ENCODE measurements at regions not wholly inside any gene's neighbourhood (a gene's known extent, or its start where the extent isn't known, plus 50 kb on each side); places are given as distances from the start of the nearest gene placed in this dataset.

GRCh38 chr4:57443787-57444186 lies 333.6 kb upstream of the IGFBP7 start:
- no peak overlapping the region for H3K4me2 ChIP-seq
- H3K9me3 ChIP-seq = no peaks in the 10 kb centered on the region
- no peaks in the 10 kb centered on the region for H3K27me3 ChIP-seq
- H4K20me1 ChIP-seq = no peaks in the 10 kb centered on the region
- no peak overlapping the region for H3K27ac ChIP-seq
- H3K9ac ChIP-seq = no peak overlapping the region
- no peak overlapping the region for H3K4me3 ChIP-seq
- TF ChIP-seq Cebpa-rat (IDR thresholded peaks at IDR 0.05) = no peak
- H3K4me1 ChIP-seq = peaks cover 25% of the 10 kb centered on the region
- H3K36me3 ChIP-seq = no peaks in the 10 kb centered on the region

- Histone ChIP-seq H4K20me1 (no peaks in the 10 kb centered on the region), H3K9ac (no peak overlapping the region), H3K27me3 (no peaks in the 10 kb centered on the region), H3K4me1 (peaks cover 25% of the 10 kb centered on the region), H3K27ac (no peak overlapping the region), H3K9me3 (no peaks in the 10 kb centered on the region), H3K4me2 (no peak overlapping the region), H3K4me3 (no peak overlapping the region), H3K36me3 (no peaks in the 10 kb centered on the region)
- TF ChIP-seq Cebpa-rat (IDR thresholded peaks at IDR 0.05) = no peak
Measured at GRCh38 chr4:57443308-57443707, 333.1 kb upstream of the IGFBP7 start.

GRCh38 chr4:57442831-57443291 lies 332.7 kb upstream of the IGFBP7 start:
- H3K4me2 ChIP-seq = no peak overlapping the region
- no peak overlapping the region for H3K9ac ChIP-seq
- H3K9me3 ChIP-seq = no peaks in the 10 kb centered on the region
- H3K4me1 ChIP-seq = peaks cover 25% of the 10 kb centered on the region
- H3K27ac ChIP-seq = no peak overlapping the region
- no peaks in the 10 kb centered on the region for H3K36me3 ChIP-seq
- TF ChIP-seq Cebpa-rat (IDR thresholded peaks at IDR 0.05) = no peak
- no peaks in the 10 kb centered on the region for H4K20me1 ChIP-seq
- no peak overlapping the region for H3K4me3 ChIP-seq
- H3K27me3 ChIP-seq = no peaks in the 10 kb centered on the region

GRCh38 chr4:57442241-57442640 lies 332.1 kb upstream of the IGFBP7 start:
- H3K4me3 ChIP-seq = no peak overlapping the region
- TF ChIP-seq Cebpa-rat (IDR thresholded peaks at IDR 0.05) = no peak
- H4K20me1 ChIP-seq = no peaks in the 10 kb centered on the region
- no peak overlapping the region for H3K4me2 ChIP-seq
- H3K9ac ChIP-seq = no peak overlapping the region
- no peaks in the 10 kb centered on the region for H3K36me3 ChIP-seq
- no peaks in the 10 kb centered on the region for H3K27me3 ChIP-seq
- no peak overlapping the region for H3K27ac ChIP-seq
- peaks cover 20% of the 10 kb centered on the region for H3K4me1 ChIP-seq
- no peaks in the 10 kb centered on the region for H3K9me3 ChIP-seq

- no peak overlapping the region for H3K27ac ChIP-seq
Measured at GRCh38 chr4:57437649-57438048, 327.5 kb upstream of the IGFBP7 start.

GRCh38 chr4:57435300-57435699 lies 325.1 kb upstream of the IGFBP7 start:
- no peak overlapping the region for H3K9ac ChIP-seq
- H3K36me3 ChIP-seq = no peaks in the 10 kb centered on the region
- no peak for TF ChIP-seq Cebpa-rat (IDR thresholded peaks at IDR 0.05)
- H3K4me3 ChIP-seq = no peak overlapping the region
- H4K20me1 ChIP-seq = no peaks in the 10 kb centered on the region
- no peaks in the 10 kb centered on the region for H3K27me3 ChIP-seq
- H3K27ac ChIP-seq = no peak overlapping the region
- no peaks in the 10 kb centered on the region for H3K9me3 ChIP-seq
- H3K4me1 ChIP-seq = no peaks in the 10 kb centered on the region
- no peak overlapping the region for H3K4me2 ChIP-seq

More at GRCh38 chr4:57437649-57438048, 327.5 kb upstream of the IGFBP7 start:
- H3K4me2 ChIP-seq = no peak overlapping the region
- no peaks in the 10 kb centered on the region for H3K27me3 ChIP-seq
- no peak overlapping the region for H3K9ac ChIP-seq
- TF ChIP-seq Cebpa-rat (IDR thresholded peaks at IDR 0.05) = no peak
- no peak overlapping the region for H3K4me3 ChIP-seq
- no peaks in the 10 kb centered on the region for H3K9me3 ChIP-seq
- no peaks in the 10 kb centered on the region for H3K4me1 ChIP-seq
- no peaks in the 10 kb centered on the region for H3K36me3 ChIP-seq
- no peaks in the 10 kb centered on the region for H4K20me1 ChIP-seq

- no peak overlapping the region for H3K4me3 ChIP-seq
- TF ChIP-seq Cebpa-rat (IDR thresholded peaks at IDR 0.05) = no peak
- H3K4me2 ChIP-seq = no peak overlapping the region
- H3K9me3 ChIP-seq = no peaks in the 10 kb centered on the region
- H3K27ac ChIP-seq = no peak overlapping the region
- no peak overlapping the region for H3K9ac ChIP-seq
- H4K20me1 ChIP-seq = no peaks in the 10 kb centered on the region
- no peaks in the 10 kb centered on the region for H3K4me1 ChIP-seq
- no peaks in the 10 kb centered on the region for H3K36me3 ChIP-seq
- no peaks in the 10 kb centered on the region for H3K27me3 ChIP-seq
Measured at GRCh38 chr4:57430726-57431125, 320.5 kb upstream of the IGFBP7 start.

GRCh38 chr4:57426779-57427395 lies 316.7 kb upstream of the IGFBP7 start:
- Histone ChIP-seq H3K4me1 (no peaks in the 10 kb centered on the region), H3K9me3 (peaks cover 8% of the 10 kb centered on the region), H3K27ac (no peak overlapping the region), H3K9ac (no peak overlapping the region), H4K20me1 (no peaks in the 10 kb centered on the region), H3K36me3 (no peaks in the 10 kb centered on the region), H3K27me3 (no peaks in the 10 kb centered on the region), H3K4me3 (no peak overlapping the region), H3K4me2 (no peak overlapping the region)
- no peak for TF ChIP-seq Cebpa-rat (IDR thresholded peaks at IDR 0.05)

GRCh38 chr4:57425610-57426009 lies 315.4 kb upstream of the IGFBP7 start:
- TF ChIP-seq Cebpa-rat (IDR thresholded peaks at IDR 0.05) = no peak
- Histone ChIP-seq H3K9me3 (peaks cover 10% of the 10 kb centered on the region), H3K4me2 (no peak overlapping the region), H3K27me3 (no peaks in the 10 kb centered on the region), H3K4me3 (no peak overlapping the region), H3K27ac (no peak overlapping the region), H4K20me1 (no peaks in the 10 kb centered on the region), H3K4me1 (no peaks in the 10 kb centered on the region), H3K36me3 (no peaks in the 10 kb centered on the region), H3K9ac (no peak overlapping the region)

GRCh38 chr4:57424232-57424897 lies 314.2 kb upstream of the IGFBP7 start:
- Histone ChIP-seq H3K27ac (no peak overlapping the region), H3K27me3 (no peaks in the 10 kb centered on the region), H3K9ac (no peak overlapping the region), H3K9me3 (peaks cover 10% of the 10 kb centered on the region), H3K4me1 (no peaks in the 10 kb centered on the region), H3K36me3 (no peaks in the 10 kb centered on the region), H4K20me1 (no peaks in the 10 kb centered on the region), H3K4me3 (no peak overlapping the region), H3K4me2 (no peak overlapping the region)
- no peak for TF ChIP-seq Cebpa-rat (IDR thresholded peaks at IDR 0.05)

Data from BLaER1 (cell line).